Kidney (tissue), 13 donors: ENCODE measurements at regions not wholly inside any gene's neighbourhood (a gene's known extent, or its start where the extent isn't known, plus 50 kb on each side); places are given as distances from the start of the nearest gene placed in this dataset.

ENCODE experiments used
- DNase-seq, 5 donors: peaks; one replicate each; pipeline ENCODE4 v3.0.0-alpha.2; 2013 to 2020
- FAIRE-seq: peaks from 2 replicates; lab custom pipeline; 2012; peaks lifted over from hg19 to GRCh38; lab: Jason Lieb, UNC
- H3K27ac ChIP-seq, 2 donors: one replicate each; pipeline ENCODE4 v1.7.0; 2013; ENCODE audit warnings: low read depth in 2 of 2, low read length in 2 of 2, inconsistent platforms in 1 of 2
- H3K27me3 ChIP-seq: one replicate; pipeline ENCODE4 v1.7.1; 2013; ENCODE audit warnings: low read length, inconsistent platforms; ENCODE audit not compliant: control insufficient read depth, insufficient read depth
- H3K36me3 ChIP-seq, 3 donors: one replicate each; pipeline versions ENCODE4 v1.7.0 to v1.7.1; 2013; ENCODE audit warnings: low read length in 3 of 3, control low read depth in 1 of 3, inconsistent platforms in 1 of 3; ENCODE audit not compliant: insufficient read depth in 3 of 3, control insufficient read depth in 2 of 3
- H3K4me1 ChIP-seq, 3 donors: one replicate each; pipeline versions ENCODE4 v1.7.0 to v1.7.1; 2013; ENCODE audit warnings: low read length in 3 of 3, inconsistent platforms in 1 of 3, low read depth in 1 of 3; ENCODE audit not compliant: control insufficient read depth in 2 of 3, insufficient read depth in 2 of 3
- H3K4me3 ChIP-seq, 3 donors: one replicate each; pipeline versions ENCODE4 v1.7.0 to v1.8.1; 2013; ENCODE audit warnings: low read length in 3 of 3, control low read depth in 1 of 3, inconsistent platforms in 1 of 3
- H3K9ac ChIP-seq, 3 donors: one replicate each; pipeline versions ENCODE4 v1.7.0 to v1.7.1; 2013; ENCODE audit warnings: low read length in 3 of 3, control low read depth in 1 of 3, inconsistent platforms in 1 of 3
- H3K9me3 ChIP-seq, 3 donors: one replicate each; pipeline versions ENCODE4 v1.7.0 to v1.7.1; 2013; ENCODE audit warnings: low read length in 3 of 3, control low read depth in 1 of 3, inconsistent platforms in 1 of 3; ENCODE audit not compliant: control insufficient read depth in 2 of 3, insufficient read depth in 1 of 3
- CTCF ChIP-seq: IDR thresholded peaks from 3 replicates; pipeline ENCODE4 v1.5.1; 2012; ENCODE audit warnings: mild to moderate bottlenecking, moderate library complexity, borderline replicate concordance; ENCODE audit not compliant: insufficient read depth; ENCODE audit errors: extremely low read depth
- intact Hi-C: fragments of 100-400 bp; cut with DNase I; formaldehyde crosslinking; loops from one replicate; pipeline ENCODE4 v1.11.1; 2022
- donor health status: control.
- donor health status: control.
- donor health status: control.
- donor health status: control.
- donor health status: control.
- donor health status: DM: yes; HTN: yes; CAD: no.
- donor health status: Normal renal cell carcinoma (clear cell type).

DNA sequence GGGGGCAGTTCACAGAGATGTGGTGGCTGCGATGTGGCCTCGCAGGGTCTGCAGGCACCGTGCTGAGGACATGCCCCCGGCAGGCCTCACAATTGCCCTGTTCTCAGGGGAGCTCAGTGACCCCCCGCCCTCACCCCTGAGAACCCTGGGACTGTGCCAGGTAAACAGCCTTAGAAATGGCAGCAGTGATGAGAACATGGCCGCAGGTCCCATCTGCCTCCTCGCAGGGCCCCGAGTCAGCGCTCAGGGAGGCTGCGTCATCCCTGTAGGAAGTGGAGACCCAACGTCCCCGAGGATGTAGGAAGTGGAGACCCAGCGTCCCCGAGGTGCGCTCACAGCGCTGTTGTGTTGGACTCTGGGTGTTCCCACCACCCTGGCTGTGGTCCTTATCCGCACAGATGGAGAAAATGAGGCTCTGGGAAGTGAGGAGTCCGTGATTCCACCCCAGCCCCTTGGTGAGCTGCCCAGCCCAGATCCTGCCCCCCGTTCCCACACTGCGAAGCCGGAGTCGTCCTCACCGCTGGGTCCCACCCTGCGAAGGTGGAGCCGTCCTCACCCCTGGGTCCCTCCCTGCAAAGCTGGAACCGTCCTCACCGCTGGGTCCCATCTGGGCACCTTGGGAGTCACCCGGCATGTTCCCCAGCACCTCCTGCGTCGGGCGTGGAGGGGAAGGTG, 1086.8 kb downstream of the BRD1 start:
- intact Hi-C loops = no loop called here

DNA sequence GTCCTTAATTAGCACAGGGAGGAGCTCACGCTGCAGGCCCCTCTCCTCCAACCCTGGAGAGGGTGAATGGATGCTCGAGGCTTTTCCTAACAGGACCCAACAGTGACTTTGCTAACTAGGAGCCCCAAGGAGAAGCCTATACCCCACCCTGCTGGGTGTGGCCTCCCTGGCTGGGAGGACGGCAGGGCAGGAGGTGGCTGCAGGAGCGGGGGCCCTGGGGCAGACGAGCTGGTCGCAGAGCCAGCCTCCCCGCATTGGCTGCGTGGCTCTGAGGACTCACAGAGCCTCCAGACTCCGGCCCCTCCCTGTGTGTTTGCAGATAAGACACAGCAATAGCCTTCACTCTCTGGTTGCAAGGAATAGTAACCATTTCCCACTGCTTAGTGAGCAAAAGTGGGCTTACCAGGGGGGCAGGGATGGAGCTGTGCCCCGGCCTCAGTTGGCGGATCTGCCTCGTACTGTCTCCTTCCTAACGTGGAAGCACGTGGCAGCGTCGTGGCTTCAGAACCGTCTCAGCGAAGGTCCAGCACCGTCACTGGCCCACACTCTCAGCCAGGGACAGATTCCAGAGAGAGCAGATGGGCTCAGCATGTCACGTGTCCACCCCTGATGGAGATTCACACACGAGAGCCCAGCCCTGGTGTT, 1087.5 kb downstream of the BRD1 start:
- Histone ChIP-seq H3K4me3 (no peak overlapping the region), H3K27me3 (no peaks in the 10 kb centered on the region), H3K27ac (no peak overlapping the region), H3K9me3 (no peaks in the 10 kb centered on the region), H3K4me1 (no peaks in the 10 kb centered on the region), H3K36me3 (no peaks in the 10 kb centered on the region), H3K9ac (no peak overlapping the region)
- DNase-seq (peak in 2 of 5 donors; percentile 15 to 57), FAIRE-seq (no peak)
- intact Hi-C loops = no loop called here
- no peak for TF ChIP-seq CTCF

More for the DNA sequence above, 1086.8 kb downstream of the BRD1 start:
- FAIRE-seq (no peak), DNase-seq (peak in 2 of 5 donors; percentile 13 to 60)
- Histone ChIP-seq H3K27ac (no peak overlapping the region), H3K9me3 (no peaks in the 10 kb centered on the region), H3K9ac (no peak overlapping the region), H3K27me3 (no peaks in the 10 kb centered on the region), H3K4me3 (no peak overlapping the region), H3K36me3 (no peaks in the 10 kb centered on the region), H3K4me1 (no peaks in the 10 kb centered on the region)
- TF ChIP-seq CTCF = no peak

DNA sequence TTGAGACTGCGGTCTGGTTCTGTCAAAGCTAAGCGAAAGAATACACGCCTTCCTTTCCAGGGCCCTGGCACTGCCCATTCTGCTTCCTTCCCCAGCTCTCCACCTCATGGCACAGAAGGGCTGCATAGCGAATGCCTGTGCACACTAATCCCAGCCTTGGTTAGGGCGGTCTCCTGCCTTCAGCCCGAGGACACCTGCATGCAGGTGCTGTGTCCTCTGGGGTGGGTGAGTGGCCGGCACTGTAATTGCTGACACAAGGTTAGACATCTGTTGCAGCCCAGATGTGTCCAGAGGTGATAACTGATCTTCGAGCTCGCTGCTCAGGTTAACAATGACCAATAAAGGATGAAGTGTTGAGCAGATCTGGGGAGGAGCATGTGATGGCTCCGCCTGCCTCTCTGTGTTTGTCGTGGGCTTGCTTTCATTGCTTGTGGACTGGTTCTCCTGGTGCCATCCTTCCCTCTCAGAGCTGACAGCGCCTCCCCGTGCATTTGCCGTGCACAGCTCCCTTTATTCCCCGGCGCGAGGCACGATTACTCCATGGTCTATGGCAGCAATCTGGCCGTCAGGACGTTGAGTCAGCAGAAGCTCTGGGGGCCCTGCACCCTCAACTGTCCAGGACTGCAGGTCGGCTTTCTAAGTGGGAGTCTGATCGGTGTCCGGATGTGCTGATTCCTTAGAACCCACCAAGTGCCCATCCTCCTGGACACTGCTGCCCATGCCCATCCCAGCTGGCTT, 1088.2 kb downstream of the BRD1 start:
- H3K4me3 ChIP-seq = no peak overlapping the region
- no peak for TF ChIP-seq CTCF
- intact Hi-C loops = no loop called here
- no peaks in the 10 kb centered on the region for H3K4me1 ChIP-seq
- peak in 2 of 5 donors; percentile 11 to 52 for DNase-seq
- FAIRE-seq = no peak
- H3K36me3 ChIP-seq = no peaks in the 10 kb centered on the region
- no peak overlapping the region for H3K27ac ChIP-seq
- H3K9ac ChIP-seq = no peak overlapping the region
- H3K9me3 ChIP-seq = no peaks in the 10 kb centered on the region
- no peaks in the 10 kb centered on the region for H3K27me3 ChIP-seq
